ENCODE measurements at regions not wholly inside any gene's neighbourhood (a gene's known extent, or its start where the extent isn't known, plus 50 kb on each side); places are given as distances from the start of the nearest gene placed in this dataset.

GRCh38 chr2:215728504-215729065 is 284.8 kb downstream of the MREG start (continued):
- no peak for TF ChIP-seq PML (IDR thresholded peaks at IDR 0.05; ENCODE audit: low read length)
- no peak; the same call in 2 of the 3 replicates for TF ChIP-seq POU2F2 (IDR thresholded peaks at IDR 0.05; ENCODE audit: borderline replicate concordance, low read depth, low read length)
- TF ChIP-seq, protein P1, sequence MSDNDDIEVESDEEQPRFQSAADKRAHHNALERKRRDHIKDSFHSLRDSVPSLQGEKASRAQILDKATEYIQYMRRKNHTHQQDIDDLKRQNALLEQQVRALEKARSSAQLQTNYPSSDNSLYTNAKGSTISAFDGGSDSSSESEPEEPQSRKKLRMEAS (IDR thresholded peaks at IDR 0.05; ENCODE audit: low read depth, low read length) = no peak
- no peak for TF ChIP-seq ZNF687 (IDR thresholded peaks at IDR 0.05)
- no peak for TF ChIP-seq RAD51 (IDR thresholded peaks at IDR 0.05)
- TF ChIP-seq RELA (IDR thresholded peaks at IDR 0.05; ENCODE audit: borderline replicate concordance, partially characterized antibody) = no peak
- peak; percentile 77 for TF ChIP-seq MTA2 (IDR thresholded peaks at IDR 0.05; ENCODE audit: low read depth)
- no peak for TF ChIP-seq FOS (IDR thresholded peaks at IDR 0.05; ENCODE audit: borderline replicate concordance, extremely low read depth, insufficient read length)
- TF ChIP-seq ZBTB40 (IDR thresholded peaks at IDR 0.05; ENCODE audit: borderline replicate concordance) = no peak
- no peak for TF ChIP-seq RBBP5 (conservative IDR thresholded peaks at IDR 0.05)
- no peak for TF ChIP-seq MLLT1 (IDR thresholded peaks at IDR 0.05)
- no peak for TF ChIP-seq ZNF384 (IDR thresholded peaks at IDR 0.05; ENCODE audit: borderline replicate concordance, low read depth, low read length)
- no peak for TF ChIP-seq ESRRA (IDR thresholded peaks at IDR 0.05; ENCODE audit: low read length)
- no peak for TF ChIP-seq ZSCAN29 (IDR thresholded peaks at IDR 0.05)
- TF ChIP-seq SMARCA5 (IDR thresholded peaks at IDR 0.05) = peak; percentile 28; the same call in 1 of the 2 replicates
- peak; percentile 58; the same call in 1 of the 2 replicates for TF ChIP-seq DPF2 (IDR thresholded peaks at IDR 0.05)
- TF ChIP-seq ZNF622 (IDR thresholded peaks at IDR 0.05) = no peak
- TF ChIP-seq, protein P2, sequence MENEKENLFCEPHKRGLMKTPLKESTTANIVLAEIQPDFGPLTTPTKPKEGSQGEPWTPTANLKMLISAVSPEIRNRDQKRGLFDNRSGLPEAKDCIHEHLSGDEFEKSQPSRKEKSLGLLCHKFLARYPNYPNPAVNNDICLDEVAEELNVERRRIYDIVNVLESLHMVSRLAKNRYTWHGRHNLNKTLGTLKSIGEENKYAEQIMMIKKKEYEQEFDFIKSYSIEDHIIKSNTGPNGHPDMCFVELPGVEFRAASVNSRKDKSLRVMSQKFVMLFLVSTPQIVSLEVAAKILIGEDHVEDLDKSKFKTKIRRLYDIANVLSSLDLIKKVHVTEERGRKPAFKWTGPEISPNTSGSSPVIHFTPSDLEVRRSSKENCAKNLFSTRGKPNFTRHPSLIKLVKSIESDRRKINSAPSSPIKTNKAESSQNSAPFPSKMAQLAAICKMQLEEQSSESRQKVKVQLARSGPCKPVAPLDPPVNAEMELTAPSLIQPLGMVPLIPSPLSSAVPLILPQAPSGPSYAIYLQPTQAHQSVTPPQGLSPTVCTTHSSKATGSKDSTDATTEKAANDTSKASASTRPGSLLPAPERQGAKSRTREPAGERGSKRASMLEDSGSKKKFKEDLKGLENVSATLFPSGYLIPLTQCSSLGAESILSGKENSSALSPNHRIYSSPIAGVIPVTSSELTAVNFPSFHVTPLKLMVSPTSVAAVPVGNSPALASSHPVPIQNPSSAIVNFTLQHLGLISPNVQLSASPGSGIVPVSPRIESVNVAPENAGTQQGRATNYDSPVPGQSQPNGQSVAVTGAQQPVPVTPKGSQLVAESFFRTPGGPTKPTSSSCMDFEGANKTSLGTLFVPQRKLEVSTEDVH (IDR thresholded peaks at IDR 0.05; ENCODE audit: low read depth, partially characterized antibody) = no peak
- 0 out of 2 replicates have a peak, but pooled peaks have one; percentile 30 for TF ChIP-seq NBN (IDR thresholded peaks at IDR 0.05)
- TF ChIP-seq RFX5 (IDR thresholded peaks at IDR 0.05; ENCODE audit: low read depth, low read length) = no peak
